ELR (cell line): ENCODE measurements at regions not wholly inside any gene's neighbourhood (a gene's known extent, or its start where the extent isn't known, plus 50 kb on each side); places are given as distances from the start of the nearest gene placed in this dataset.

Source experiments
- DNase-seq: peaks from one replicate; pipeline ENCODE4 v3.0.0-alpha.2; 2015; ENCODE audit warnings: low read depth

DNA sequence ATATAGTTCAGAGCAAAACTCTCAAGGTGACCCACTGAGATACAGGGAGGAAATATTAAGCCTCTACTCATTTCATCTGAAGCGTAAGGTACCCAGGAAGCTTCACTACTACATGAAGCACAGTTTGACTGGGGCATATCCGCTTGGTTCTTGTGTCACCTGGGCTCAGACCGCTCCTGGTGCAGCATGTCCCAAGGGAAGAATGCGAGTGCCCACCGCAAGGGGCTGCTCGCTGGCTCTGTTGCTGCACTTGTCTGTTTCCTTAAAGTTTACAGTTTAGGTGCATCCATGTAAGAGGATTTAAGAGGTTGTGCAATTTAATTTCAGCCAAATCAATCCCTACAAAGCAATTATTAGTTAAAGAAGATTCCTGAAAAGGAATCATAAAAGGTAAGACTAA, 507.8 kb downstream of the FBXO15 start:
- DNase-seq: no peak

DNA sequence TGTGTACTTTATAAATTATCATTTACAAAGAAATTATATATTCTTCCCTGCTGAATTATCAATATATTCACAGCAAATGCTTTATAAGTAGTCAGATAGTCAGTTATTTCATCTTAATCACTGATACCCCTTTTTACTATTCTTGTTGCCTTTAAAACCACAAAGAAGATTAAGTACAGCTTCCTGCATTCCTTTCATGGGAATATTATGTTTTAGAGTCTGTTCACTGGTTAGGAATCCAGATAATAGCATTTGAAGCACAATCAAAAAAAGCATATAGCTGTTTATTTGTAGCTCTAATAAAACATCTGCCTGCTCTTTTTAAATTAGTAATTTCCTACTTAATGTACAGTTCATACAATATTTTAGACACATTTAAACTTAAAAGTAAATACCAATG, 508.9 kb downstream of the FBXO15 start:
- peak; percentile 71 for DNase-seq

DNA sequence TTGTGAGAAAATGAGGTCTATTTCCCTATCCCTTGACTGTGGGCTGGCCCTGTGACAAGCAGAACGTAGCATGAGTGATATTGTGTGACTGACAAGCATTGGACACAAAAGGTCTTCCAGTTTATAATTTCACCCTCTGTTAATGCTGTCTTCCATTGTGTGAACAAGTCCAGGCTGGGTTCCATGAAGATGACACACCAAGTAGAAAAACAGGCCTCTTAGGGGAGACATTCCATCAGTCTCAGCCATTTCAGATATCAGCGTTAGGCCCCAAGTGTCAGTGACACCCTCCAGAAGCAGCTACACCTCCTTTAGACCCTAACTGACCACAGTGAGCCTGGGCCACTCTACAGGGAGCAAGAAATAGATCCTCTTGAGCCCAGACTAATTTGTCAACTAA, 511.3 kb downstream of the FBXO15 start:
- no peak for DNase-seq

DNA sequence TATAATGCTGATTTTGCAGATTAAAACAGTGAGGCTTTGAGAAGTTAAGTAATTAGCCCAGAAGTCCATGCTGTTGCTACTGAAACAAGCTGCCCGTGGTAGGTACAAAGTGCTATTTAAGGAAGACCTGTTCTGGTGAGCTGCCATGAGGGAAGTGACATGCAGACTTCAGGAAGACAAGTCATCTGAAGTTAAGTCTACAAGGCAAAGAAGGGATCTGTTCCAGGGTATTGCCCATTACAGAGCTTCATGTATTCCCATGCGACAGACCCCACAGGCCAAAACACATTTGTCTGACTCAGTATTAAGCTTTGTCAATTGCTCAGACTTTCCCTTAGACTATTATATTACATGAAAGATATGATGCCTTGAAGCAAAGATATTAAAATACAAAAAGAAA, 520.8 kb downstream of the FBXO15 start:
- DNase-seq: no peak

DNA sequence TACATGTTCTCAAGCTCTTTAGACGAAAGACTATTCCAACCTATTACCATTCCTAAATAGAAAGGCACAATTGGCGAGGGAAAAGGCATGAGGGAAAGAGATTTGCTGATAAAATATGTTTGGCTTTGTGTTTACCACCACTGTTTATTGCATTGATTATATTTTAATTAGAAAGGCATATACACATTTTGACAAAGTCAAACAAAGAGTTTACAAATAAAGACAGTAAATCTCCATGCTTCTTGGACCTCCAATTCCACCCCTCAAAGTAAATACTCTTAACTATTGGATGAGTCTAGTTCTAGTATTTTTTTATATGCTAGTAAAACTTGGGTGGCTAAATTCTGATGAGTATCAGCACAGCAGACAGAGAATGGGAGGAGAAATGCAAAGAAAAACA, 521.4 kb downstream of the FBXO15 start:
- no peak for DNase-seq

DNA sequence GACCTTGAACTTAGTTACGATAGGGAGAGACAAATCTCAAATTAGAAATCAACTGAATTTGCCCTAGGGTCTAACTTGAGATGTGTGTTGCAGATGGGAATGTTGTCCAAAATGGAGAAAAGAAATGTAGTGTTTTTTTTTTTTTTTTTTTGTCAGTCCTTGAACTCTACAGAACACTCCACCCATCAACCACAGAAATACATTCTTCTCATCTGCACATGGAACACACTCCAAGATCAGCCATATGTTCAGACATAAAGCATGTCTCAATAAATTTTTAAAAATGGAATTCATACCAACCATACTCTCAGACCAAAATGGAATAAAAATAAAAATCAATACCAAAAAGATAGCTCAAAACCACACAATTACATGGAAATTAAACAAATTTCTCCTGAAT, 526.5 kb downstream of the FBXO15 start:
- no peak for DNase-seq

DNA sequence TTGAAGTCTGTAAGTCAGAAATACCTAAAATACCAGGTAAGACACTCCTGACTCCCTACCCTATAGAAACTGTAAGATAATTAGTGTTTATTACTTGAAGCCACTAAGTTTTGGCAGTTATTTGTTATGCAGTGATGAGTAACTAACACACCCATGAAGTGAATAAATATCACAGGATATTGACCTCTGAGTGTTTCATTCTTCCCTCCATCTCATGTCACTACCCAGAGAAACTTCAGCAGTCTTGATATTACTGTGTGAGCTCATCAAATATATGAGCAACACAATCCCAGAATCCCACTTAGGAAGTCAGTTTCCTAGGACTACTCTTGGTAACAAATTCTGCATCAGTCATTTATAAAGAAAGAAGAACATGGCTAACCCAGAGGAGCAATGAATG, 529.7 kb downstream of the FBXO15 start:
- no peak for DNase-seq

DNA sequence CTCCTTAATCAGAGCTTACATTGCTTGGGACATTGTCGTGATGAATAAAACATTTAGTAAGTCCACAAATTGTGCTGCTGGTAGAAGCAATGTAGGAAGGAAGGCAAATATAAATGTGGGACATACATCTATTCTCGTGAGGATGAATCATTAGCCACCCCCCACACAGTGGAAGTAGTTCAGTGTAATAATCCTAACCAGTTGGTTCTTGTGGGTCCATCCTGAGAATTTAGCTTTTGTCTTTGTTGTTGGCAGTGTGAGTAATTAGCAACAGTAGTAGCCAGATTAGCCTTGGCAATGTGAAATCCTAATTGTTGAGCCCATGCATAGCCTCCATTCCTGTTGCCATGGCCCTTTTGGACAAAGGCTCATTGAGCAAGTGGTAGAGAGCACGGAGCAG, 532.1 kb downstream of the FBXO15 start:
- DNase-seq: peak; percentile 42

DNA sequence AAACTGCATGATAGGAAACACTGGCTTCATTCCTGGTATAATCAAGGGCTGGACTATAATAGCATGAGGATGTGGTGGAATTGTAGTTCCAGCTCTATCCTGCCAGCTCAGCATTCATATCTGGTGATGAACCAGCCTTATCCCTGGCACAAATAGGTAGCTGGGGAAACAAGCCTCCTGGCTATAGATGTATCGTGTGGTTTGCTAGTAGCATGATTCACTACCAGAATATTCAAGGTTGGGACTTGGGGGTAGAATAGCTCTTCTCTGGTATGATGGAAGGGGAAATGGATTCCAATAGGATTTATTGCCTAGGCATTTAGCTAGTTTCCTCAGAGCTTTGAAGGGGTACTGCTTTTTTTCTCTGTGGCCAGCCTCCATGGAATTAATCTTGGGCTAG, 532.8 kb downstream of the FBXO15 start:
- DNase-seq: peak; percentile 93

DNA sequence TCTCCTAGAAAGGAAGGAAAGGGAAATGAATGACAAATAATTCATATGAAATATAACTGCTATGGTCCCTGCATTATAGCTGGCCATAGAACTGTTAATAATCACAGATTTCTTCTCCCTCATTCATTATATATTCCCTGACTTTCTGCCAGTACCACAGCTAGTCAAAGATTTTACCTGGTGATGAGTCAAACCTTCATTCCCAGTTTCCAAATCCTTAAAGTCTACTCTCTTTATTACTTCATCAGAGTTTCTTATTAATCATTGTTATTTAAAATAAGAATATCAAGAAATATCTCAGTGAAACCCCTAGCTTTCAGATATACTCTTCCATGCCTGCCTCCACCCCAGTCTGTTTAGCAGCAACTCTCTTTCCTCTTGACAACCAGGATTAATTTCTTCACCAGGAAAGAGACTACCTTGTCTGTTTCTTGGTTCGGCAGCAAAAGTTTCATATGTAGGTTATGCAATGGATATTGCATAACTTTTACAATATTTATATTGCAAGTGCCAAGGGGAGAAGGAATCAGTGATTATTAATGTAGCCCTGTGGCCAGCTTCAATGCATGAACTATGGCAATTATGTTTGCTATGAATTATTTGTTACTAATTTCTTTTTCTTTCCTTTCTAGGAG, 533.8 kb downstream of the FBXO15 start:
- no peak for DNase-seq

DNA sequence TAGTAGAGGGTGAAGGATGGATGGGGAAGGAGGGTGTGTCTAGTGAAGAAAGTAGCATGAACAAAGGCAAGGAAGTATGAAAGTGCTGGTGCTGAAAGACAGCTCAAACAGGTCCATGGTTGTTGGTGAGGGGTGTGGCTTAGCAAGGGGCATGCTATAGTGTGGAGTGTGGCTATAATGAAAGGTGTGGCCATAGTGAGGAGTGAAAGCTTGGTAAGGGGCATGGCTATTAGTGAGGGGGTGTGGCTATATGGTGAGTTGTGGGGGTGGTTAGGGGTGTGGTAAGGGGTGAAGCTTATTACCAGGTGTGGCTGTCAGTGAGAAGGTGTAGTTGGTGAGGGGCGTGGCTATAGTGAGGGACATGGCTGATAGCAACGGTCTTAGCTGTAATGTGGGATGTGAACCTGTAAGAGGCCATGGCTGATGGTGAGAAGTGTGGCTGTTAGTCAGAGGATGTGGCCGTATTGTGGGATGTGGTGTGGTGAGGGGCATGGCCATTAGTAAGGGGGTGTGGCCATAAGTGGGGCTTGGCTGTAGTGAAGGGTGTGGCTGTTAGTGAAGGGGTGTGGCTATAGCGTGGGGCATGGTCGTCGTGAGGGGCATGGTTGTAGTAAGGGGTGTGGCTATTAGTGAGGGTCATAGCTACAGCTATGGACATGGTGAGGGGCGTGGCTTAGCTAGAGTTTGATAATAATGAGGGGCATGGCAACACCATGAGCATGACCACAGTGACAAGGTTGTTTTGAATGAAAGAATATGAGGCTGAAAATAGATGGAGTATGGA, 549.6 kb downstream of the FBXO15 start:
- DNase-seq: no peak

DNA sequence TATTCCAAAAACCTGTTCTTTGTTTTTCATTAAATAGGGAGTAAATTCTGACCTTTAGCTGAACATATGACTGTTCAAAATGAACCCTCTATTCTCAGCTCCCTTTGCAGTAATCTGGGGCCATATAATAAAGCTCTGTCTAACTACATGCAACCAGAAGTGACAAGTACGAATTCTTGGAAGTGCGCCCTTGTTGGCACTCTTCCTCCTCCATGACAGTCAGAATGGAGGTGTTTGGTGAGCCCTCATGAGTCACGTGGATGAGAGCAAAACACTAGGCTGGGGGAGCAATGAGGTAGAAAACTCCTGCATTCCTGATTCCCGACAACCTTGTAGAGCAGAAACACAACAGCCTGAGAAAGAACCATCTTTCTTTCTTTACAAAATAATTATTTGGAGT, 552.9 kb downstream of the FBXO15 start:
- no peak for DNase-seq

DNA sequence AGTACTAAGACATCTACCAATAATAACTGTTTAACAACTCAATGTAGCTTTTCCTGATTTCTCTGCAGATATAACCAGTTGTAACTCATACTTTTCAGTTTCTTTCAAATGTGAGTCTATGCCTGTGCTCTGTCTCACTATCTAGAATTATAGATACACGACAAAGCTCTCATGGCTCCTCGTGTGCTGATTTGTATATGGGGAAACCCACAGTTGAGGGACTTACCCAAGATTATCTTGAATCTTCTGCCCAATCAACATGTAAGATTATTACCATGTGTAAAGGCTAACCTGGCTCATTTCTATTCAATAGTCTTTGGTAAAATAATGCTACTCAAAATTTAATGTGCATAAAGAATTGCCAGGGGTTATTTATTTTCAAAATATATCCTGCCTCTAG, 554.4 kb downstream of the FBXO15 start:
- no peak for DNase-seq

DNA sequence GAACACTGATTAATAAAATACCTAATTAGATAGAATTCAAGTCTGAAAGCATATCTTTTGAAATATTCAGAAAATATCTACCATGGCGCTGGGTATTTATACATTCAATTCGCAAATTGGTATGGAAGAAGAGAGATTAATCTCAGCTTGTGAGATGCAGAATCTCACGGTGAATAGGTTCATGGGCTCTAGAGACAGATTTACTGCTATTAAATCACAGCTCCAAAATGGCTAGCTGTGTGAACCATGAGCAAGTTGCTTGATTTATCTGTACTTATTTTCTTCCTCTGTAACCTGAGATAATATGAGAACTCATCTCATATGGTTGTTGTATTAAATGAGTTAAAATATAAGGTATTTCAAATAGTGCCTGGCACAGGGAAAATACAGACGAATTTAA, 556.7 kb downstream of the FBXO15 start:
- no peak for DNase-seq

DNA sequence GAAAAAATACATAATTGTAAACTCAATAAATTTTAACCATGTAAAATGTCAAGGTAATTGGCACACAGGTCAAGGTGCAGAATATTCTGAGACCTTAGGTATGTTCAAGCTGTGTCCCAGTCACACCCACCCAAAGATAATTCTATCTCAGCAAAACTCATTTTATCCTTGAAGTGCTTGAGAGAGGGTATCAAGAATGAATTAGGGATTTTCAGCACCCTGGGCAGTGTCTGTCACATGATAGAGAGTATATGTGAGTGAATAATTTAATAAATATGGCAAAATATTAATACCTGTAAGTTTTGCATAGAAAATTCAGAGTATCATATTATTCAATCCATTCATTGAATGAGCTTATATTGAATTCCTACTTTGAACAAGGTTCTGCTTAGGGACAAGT, 567.9 kb downstream of the FBXO15 start:
- DNase-seq: no peak

DNA sequence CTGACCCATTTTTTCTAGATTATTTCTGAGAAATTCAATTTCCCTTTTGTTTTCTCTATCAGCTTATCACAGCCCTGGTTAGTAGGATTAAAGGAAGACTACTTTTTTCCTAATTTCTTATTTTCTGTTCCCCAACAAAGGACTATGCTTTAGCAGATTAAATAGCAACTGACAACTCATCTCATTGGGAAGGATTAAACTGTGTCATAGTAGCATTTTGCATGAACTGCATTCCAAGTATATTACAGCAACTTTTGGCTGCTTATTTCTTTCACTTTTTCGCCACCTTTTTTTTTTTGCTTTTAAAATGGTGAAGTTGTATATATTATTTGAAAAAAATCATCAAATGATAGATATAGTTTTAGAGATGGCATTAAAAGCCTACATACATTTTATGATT, 570.3 kb downstream of the FBXO15 start:
- peak; percentile 45 for DNase-seq

DNA sequence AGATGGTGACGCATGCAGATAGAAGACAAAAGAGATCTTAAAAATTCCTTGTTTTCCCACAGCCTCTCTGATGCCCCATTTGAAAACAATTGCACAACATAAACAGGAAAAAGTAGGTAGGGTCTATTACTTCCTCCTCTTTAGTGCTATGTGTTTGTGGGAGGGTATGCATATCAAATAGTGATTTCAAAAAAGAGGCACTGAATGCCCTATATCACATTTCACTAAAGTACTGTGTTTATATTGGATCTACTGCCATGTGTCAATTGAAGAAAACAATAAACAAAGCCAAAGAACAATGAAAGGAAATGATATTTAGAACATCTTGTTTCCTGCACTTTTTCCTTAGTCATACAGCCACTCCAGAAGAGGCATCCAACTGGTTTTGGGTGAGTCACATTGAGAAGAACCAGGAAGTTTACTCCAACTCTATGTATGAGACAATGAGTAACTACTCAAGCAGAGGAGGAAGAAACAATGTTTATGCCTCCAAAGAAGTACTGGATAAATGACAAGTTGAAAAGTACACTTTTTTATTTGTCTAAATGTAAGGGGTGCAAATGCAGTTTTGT, 583.6 kb downstream of the FBXO15 start:
- DNase-seq: peak; percentile 87

DNA sequence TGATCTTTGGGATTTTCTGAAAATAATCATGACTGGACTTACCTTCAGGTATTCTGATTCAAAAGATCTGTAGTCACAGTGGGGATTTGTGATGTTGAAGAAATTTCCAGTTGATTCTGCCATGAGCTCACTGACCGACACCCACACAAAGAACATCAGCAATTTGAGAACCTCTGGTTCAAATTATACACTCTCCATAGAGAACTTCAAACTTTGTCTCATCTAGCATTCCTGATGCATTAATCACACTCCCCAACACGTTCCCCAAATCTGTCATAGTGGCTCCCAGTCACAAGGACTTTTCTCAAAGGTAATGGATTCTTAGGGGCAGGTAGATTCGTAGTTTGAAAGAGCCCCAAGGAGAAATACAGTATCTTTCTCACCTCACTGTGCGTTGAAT, 584.3 kb downstream of the FBXO15 start:
- peak; percentile 43 for DNase-seq

DNA sequence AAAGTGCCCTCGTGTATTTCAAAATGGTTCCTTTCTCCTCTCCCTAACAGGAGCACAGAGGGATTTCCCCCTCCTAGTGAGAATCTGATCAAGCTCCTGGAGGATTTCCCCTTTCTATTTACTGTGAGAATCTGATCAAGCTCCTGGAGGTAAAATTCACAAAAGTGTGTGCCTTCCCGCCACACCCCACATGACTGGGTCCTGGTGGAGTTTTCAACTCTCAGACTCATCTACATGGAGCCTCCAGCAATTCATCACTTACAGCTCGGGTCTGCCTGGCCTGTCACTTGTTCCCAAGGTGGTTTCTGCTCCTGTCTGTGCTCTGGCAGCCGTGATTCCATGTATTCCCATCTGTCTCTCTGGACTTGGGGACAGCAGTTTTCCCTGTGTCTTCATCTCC, 590.7 kb downstream of the FBXO15 start:
- no peak for DNase-seq

DNA sequence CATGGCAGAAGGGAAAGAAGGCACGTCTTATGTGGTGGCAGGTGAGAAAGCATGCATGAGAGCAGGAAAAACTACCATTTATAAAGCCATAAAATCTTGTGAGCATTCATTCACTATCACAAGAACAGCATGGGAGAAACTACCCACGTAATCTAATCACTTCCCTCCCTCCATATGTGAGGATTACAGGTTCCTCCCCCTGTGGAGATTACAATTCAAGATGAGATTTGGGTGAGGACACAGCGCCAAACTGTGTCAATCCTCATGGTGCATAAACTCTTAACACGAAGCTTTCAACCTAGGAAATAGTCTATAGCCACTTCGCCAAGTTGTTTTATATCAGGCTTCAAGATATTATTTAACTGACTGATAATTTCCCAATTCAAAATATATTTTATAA, 595.5 kb downstream of the FBXO15 start:
- DNase-seq: no peak

DNA sequence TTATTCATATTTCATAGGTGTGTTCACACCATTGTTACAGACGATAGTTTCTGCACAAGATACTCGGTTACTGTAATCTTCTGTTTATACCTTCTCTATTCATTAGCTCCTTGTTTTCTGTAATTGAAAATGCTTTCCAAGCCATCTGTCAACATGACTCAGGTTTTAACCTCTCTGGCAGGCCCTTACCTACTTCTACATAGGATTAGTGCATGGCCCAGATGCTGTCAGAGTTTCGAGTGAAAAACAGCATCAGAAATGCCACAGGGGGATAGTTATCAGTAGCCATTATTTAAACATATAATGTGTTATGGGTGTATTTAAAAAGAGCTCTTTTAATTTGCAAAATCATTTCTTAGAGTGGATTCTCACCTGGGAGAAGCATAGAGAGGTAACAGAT, 596.4 kb downstream of the FBXO15 start:
- no peak for DNase-seq

DNA sequence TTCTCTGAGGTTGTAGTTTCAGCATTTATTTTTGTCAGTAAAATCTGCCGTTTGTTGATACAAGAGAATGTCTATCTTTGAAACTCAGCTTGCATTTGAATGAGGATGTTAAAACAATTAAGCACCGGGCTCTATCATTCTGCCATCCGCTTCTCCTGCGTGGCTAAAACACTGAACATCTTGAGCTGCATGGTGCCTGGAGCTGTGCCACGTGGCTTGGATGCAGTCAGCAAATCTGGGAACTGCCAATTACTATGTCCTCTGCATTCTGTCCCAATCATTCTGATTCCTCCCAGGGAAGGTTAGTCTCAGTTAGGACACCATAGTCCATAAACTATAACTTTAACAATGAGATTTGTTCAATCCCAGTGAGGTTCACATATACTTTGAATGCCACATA, 598.4 kb downstream of the FBXO15 start:
- DNase-seq: no peak

DNA sequence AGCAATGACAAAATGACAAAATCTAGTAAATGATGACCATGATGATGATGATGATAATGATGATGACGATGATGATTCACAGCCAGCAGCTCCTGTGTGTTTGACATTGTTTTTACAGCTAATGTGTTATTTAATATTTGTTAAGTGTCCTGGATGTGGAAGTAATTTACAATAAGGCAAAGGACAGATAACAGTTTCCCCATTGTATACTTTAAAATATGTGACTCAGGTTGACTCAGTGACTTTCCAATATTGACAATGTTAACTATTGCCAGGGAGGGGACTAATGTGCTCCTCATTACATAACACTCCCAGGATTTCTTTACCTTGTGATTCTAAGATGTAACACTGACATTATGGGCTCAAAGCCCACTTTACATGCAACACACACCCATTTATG, 602.2 kb downstream of the FBXO15 start:
- no peak for DNase-seq

DNA sequence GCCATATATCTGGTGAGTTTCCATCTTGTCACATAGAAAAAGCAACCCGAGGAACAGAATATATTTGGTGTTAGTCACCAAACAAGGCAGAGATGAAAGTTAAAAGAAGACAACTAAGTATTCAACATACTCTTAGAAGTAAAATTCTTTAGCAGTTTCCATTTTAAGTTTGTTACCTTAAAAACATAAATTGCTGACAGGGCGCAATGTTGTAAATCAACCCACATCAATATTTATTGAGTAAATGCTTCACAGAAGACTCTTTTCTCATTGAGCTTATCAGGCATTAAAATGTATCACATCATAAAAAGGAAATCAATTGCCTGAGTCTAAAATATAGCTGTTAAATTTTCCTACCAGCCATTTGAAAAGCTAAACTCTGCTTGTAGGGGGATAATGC, 603.0 kb downstream of the FBXO15 start:
- DNase-seq: no peak
